ENCODE measurements at regions not wholly inside any gene's neighbourhood (a gene's known extent, or its start where the extent isn't known, plus 50 kb on each side); places are given as distances from the start of the nearest gene placed in this dataset.

DNA sequence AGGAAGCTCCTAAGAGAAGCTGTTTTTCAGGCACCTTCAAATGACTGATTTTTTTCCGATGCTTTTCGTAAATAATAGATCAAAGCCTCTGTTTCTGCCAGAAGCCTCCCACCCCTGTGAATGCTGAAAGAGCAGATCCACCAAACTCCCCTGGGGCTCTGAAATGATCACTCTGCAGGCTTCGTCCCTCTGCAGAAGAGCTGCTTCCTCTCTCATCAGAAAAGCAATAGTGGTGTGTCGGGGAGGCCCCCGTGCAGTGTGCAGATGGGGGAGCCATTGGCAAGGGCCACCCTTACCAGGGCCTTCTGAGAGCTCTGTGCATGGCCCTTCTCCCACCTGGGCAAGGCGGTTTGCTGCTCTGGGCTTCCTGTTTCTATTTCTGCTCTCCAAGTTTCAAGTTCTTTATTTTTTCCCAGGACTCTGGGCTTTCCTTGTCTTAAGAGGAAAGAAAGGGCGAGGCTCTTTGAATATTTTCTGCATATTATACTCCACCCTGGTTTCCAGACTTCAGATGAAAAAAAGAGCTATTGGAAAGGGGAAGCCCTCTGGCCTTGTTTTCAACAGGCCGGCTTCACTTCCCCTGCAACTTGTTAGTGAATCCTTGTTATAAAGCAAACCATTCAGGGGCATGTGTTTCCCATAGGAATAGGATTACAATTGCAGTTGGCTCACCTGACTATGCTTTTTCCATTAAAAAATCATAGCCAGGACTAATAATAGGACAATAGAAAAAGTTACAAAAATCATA is 155.2 kb downstream of the TTLL2 start:
- TF ChIP-seq, protein P1, sequence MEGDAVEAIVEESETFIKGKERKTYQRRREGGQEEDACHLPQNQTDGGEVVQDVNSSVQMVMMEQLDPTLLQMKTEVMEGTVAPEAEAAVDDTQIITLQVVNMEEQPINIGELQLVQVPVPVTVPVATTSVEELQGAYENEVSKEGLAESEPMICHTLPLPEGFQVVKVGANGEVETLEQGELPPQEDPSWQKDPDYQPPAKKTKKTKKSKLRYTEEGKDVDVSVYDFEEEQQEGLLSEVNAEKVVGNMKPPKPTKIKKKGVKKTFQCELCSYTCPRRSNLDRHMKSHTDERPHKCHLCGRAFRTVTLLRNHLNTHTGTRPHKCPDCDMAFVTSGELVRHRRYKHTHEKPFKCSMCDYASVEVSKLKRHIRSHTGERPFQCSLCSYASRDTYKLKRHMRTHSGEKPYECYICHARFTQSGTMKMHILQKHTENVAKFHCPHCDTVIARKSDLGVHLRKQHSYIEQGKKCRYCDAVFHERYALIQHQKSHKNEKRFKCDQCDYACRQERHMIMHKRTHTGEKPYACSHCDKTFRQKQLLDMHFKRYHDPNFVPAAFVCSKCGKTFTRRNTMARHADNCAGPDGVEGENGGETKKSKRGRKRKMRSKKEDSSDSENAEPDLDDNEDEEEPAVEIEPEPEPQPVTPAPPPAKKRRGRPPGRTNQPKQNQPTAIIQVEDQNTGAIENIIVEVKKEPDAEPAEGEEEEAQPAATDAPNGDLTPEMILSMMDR (IDR thresholded peaks at IDR 0.05), result no peak
- no peak for TF ChIP-seq EP300 (IDR thresholded peaks at IDR 0.05)

Data from suprapubic skin (tissue), 3 donors.